Tibial artery (tissue), 4 donors: ENCODE measurements at regions not wholly inside any gene's neighbourhood (a gene's known extent, or its start where the extent isn't known, plus 50 kb on each side); places are given as distances from the start of the nearest gene placed in this dataset.

Experiments used
- DNase-seq, 2 donors: peaks; one replicate each; pipeline ENCODE4 v3.0.0-alpha.2; 2019
- H3K27ac ChIP-seq, 2 donors: fragments of 200-600 bp; sonication (generic) in 1 of 2; 1 replicate in 1 of 2; 2 replicates in 1 of 2; pipeline ENCODE4 v1.5.1; 2018 to 2019; ENCODE audit warnings: mild to moderate bottlenecking in 1 of 2
- H3K27me3 ChIP-seq, 2 donors: fragments of 200-600 bp; sonication (generic) in 1 of 2; one replicate each; pipeline versions ENCODE4 v1.5.1 to v1.6.0; 2016 to 2019
- H3K36me3 ChIP-seq, 3 donors: fragments of 200-600 bp; sonication (generic) in 2 of 3; one replicate each; pipeline ENCODE4 v1.5.1; 2016 to 2019; ENCODE audit warnings: mild to moderate bottlenecking in 2 of 3
- H3K4me1 ChIP-seq, 4 donors: fragments of 200-600 bp; sonication (generic) in 2 of 4; 1 replicate in 3 of 4; 2 replicates in 1 of 4; pipeline ENCODE4 v1.5.1; 2016 to 2019
- H3K4me3 ChIP-seq, 2 donors: fragments of 200-600 bp; sonication (generic) in 1 of 2; 1 replicate in 1 of 2; 2 replicates in 1 of 2; pipeline ENCODE4 v1.5.1; 2018 to 2019; ENCODE audit warnings: mild to moderate bottlenecking in 2 of 2
- H3K9me3 ChIP-seq, 3 donors: fragments of 200-600 bp; sonication (generic) in 1 of 3; one replicate each; pipeline ENCODE4 v1.5.1; 2016 to 2019
- CTCF ChIP-seq, 2 experiments: fragments of 200-600 bp in 1 of 2; fragments of 450-650 bp in 1 of 2; IDR thresholded peaks; one replicate each; pipeline ENCODE4 v1.5.1; 2017 to 2019; ENCODE audit warnings: antibody characterized with exemption in 2 of 2, mild to moderate bottlenecking in 1 of 2, moderate library complexity in 1 of 2
- intact Hi-C: fragments of 100-400 bp; cut with DNase I; formaldehyde crosslinking; loops from one replicate; pipeline ENCODE4 v1.15.0; 2023; ENCODE audit warnings: low total_unique reads

DNA sequence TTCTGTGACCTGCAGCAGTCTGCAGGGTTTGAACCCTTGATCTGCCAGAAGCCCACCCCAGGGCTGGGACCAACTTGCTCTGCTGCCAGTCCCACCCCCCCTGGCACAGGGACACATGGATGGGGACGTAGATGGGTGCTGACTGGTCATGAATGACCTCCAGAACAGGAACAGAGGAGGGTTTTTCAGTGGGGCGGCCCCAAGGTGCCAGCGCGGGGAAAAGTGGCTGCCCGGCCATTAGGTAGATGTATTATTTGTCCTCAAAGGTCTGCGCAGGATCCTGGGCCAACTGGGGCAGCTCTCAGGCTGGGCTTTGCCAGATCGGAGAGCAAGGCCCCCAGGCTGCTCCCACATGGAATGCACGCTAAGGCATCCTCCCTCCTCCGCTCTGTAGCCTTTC lies 265.2 kb upstream of the TNRC6C start:
- DNase-seq: peak in 1 of 2 donors; percentile 45
- H3K27me3 ChIP-seq: peaks cover 0 to 7% of the 10 kb centered on the region in 2 donors
- peaks cover 0 to 21% (median 9%) of the 10 kb centered on the region in 4 donors for H3K4me1 ChIP-seq
- no peak overlapping the region for H3K4me3 ChIP-seq
- intact Hi-C loops: no loop called here
- no peaks in the 10 kb centered on the region for H3K36me3 ChIP-seq
- no peak overlapping the region for H3K27ac ChIP-seq
- no peak for TF ChIP-seq CTCF (IDR thresholded peaks at IDR 0.05)
- H3K9me3 ChIP-seq: no peaks in the 10 kb centered on the region

DNA sequence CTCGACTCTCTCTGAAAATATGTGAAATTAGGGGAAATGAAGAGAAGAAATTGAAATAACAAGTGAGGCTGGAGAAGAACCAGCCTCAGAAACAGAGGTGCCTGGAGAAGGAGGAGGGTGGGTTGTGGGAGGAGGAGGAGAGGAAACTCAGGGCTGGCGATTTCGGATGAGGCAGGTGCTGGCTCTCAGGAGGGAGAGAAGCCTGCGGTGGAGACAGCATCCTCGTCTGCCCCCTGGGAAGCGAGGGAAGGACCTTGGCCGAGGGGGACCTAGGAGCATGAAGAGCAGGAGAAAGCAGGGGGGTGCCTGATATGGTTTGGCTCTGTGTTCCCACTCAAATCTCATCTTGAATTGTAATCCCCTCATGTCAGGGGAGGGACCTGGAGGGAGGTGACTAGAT lies 264.7 kb upstream of the TNRC6C start:
- no peak for TF ChIP-seq CTCF (IDR thresholded peaks at IDR 0.05)
- H3K27me3 ChIP-seq: peaks cover 0 to 7% of the 10 kb centered on the region in 2 donors
- H3K4me1 ChIP-seq: peaks cover 0 to 21% (median 9%) of the 10 kb centered on the region in 4 donors
- H3K36me3 ChIP-seq: no peaks in the 10 kb centered on the region
- peak in 1 of 2 donors; percentile 25 for DNase-seq
- intact Hi-C loops: no loop called here
- H3K9me3 ChIP-seq: no peaks in the 10 kb centered on the region
- no peak overlapping the region for H3K27ac ChIP-seq
- H3K4me3 ChIP-seq: no peak overlapping the region

DNA sequence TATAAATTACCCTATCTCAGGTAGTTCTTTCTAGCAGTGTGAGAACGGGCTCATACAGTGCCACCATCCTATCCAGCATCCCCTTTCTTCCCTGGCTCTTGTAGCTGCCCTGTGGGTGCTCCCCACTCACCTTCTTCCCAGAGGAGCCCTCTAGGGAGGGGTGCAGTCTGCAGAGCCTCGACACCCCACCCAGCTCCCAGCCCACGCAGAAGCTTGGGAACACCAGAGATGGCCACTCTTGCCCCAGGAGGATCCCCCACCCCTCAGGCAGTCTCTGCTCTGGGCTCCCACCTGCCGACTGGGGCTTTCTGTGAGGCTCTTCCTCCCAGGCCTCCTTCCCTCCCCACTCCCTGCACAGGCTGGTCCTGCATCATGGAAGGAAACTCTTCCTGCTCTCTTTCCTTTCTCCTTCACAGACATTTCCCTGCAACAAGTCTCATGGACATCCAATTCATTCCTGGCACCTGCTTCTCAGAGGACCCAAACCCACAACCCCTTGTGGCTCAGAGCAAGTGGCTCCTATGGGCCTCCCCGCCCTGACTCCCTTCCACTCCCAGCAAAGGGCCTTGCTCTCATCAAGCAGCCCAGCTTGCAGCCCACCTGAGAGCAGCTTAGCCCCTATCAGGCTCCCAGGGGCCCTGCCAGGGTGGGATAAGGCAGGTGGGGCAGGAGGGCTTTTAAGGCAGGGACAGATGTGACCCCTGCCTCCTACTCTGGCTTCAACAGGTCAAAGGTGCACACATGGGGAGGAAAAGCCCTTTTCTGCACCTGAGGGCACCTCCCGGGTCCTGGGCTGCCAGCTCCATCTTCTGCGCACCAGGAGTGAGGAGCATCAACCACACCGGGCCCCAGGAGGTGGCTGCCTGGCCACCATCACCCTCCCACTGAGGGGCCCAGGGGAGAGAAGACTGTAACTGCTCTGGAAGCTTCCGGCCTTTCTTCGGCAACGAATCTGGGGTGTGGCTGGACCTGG lies 263.8 kb upstream of the TNRC6C start:
- H3K27ac ChIP-seq: no peak overlapping the region
- intact Hi-C loops: no loop called here
- no peak overlapping the region for H3K4me3 ChIP-seq
- TF ChIP-seq CTCF (IDR thresholded peaks at IDR 0.05): no peak
- no peaks in the 10 kb centered on the region for H3K9me3 ChIP-seq
- H3K36me3 ChIP-seq: no peaks in the 10 kb centered on the region
- DNase-seq: peak in 1 of 2 donors; percentile 47
- peaks cover 0 to 7% of the 10 kb centered on the region in 2 donors for H3K27me3 ChIP-seq
- H3K4me1 ChIP-seq: peaks cover 0 to 20% (median 9%) of the 10 kb centered on the region in 4 donors

DNA sequence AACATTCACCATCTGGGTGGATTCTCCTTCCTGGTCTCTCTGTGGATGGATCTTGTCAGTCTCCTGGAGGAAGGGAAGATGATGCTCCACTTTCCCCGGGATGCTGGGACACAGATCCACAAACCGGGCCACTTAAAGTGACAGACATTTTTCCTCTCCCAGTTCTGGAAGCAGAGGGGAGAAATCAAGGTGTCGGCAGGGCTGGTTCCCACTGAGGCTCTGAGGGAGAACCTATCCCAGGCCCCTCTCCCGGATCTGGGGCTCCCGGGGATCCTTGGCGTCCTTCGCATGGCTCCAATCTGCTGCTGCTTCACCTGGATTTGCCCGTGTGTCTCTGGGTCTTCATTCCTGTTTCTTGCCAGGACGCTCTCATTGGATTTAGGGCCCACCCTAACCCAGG lies 263.1 kb upstream of the TNRC6C start:
- H3K27ac ChIP-seq: no peak overlapping the region
- intact Hi-C loops: no loop called here
- peaks cover 0 to 13% (median 5%) of the 10 kb centered on the region in 4 donors for H3K4me1 ChIP-seq
- H3K9me3 ChIP-seq: no peaks in the 10 kb centered on the region
- no peak for TF ChIP-seq CTCF (IDR thresholded peaks at IDR 0.05)
- peaks cover 0 to 7% of the 10 kb centered on the region in 2 donors for H3K27me3 ChIP-seq
- no peaks in the 10 kb centered on the region for H3K36me3 ChIP-seq
- DNase-seq: peak in 1 of 2 donors; percentile 40
- H3K4me3 ChIP-seq: no peak overlapping the region

GRCh38 chr17:77696151-77696720 lies 262.3 kb upstream of the TNRC6C start:
- intact Hi-C loops: no loop called here

More at GRCh38 chr17:77696151-77696720, 262.3 kb upstream of the TNRC6C start:
- Histone ChIP-seq H3K4me1 (peaks cover 0 to 4% (median 2%) of the 10 kb centered on the region in 4 donors), H3K4me3 (no peak overlapping the region), H3K36me3 (no peaks in the 10 kb centered on the region), H3K27me3 (peaks cover 0 to 6% of the 10 kb centered on the region in 2 donors), H3K27ac (no peak overlapping the region), H3K9me3 (no peaks in the 10 kb centered on the region)
- no peak for TF ChIP-seq CTCF (IDR thresholded peaks at IDR 0.05)
- DNase-seq: peak in 1 of 2 donors; percentile 45
